ENCODE measurements at regions not wholly inside any gene's neighbourhood (a gene's known extent, or its start where the extent isn't known, plus 50 kb on each side); places are given as distances from the start of the nearest gene placed in this dataset.
"Not testable (repeated sequence)": the region's sequence is repeated elsewhere in the genome, so short reads cannot be mapped to it uniquely, and the experiment has no call there.

GRCh38 chr14:58730792-58731464 lies 93.2 kb downstream of the DACT1 start:
- DNase-seq = no peak

GRCh38 chr14:58731465-58732293 lies 93.9 kb downstream of the DACT1 start:
- DNase-seq = no peak

GRCh38 chr14:58732387-58732786 lies 94.6 kb downstream of the DACT1 start:
- DNase-seq = no peak

GRCh38 chr14:58733451-58734208 lies 95.9 kb downstream of the DACT1 start:
- DNase-seq = no peak

GRCh38 chr14:58735596-58735995 lies 97.8 kb downstream of the DACT1 start:
- no peak for DNase-seq

- no peak for DNase-seq
These were observed 98.8 kb downstream of the DACT1 start for GRCh38 chr14:58736606-58737005.

DNA sequence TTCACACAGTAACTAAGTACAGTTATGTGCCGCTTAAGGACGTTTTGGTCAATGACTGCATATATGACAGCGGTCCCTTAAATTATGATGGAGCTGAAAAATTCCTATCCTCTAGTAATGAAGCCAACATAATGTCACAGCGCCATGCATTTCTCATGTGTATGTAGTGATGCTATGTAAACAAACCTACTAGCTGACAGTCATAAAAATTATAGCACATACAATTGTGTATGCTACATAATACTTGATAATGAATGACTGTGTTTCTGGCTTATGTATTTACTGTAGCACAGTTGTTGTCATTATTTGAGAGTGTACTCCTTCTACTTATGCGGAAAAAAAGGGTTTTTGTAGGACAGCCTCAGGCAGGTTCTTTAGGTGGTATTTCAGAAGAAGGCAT lies 99.7 kb downstream of the DACT1 start:
- no peak for DNase-seq

DNA sequence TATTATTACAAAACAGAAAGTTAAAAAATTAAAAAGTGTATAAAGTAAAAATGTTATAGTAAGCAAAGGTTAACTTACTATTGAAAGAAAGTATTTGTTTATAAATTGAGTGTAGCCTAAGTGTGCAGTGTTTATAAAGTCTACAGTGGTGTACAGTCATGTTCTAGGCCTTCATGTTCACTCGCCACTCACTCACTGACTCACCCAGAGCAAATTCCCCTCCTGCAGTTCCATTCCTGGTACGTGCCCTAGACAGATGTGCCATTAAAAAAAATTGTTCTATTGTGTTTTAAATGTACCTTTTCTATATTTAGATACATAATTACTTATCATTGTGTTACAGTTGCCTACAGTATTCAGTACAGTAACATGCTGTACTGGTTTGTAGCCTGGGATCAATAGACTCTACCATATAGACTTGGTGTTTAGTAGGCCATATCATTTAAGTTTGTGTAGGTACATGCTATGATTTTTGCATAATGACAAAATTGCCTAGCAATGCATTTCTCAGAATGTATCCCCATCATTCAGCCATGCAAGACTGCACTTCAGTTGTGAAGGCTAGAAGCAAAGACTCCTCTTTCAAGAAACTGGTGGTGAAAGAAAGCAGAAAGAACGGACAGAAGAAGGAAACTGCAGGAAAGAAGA lies 100.6 kb downstream of the DACT1 start:
- DNase-seq = no peak

DNA sequence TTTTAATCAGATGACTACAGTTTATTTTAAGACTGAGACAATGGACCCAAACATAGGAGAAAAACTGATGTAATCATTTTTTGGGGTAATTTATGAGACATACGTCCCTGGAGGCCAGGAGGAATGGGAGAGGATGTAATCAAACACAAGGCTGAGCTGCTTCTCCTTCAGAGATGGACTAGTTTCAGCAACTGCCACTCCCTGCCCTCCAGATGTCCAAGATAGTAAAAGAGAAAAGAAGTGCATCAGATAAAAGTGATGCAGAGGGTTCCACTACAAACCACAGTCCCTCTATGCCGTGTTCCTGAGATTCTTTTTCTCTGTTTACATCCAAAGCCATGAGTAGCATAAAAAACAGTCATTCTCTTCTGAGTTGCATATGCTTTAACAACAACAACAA lies 101.1 kb downstream of the DACT1 start:
- DNase-seq = no peak

DNA sequence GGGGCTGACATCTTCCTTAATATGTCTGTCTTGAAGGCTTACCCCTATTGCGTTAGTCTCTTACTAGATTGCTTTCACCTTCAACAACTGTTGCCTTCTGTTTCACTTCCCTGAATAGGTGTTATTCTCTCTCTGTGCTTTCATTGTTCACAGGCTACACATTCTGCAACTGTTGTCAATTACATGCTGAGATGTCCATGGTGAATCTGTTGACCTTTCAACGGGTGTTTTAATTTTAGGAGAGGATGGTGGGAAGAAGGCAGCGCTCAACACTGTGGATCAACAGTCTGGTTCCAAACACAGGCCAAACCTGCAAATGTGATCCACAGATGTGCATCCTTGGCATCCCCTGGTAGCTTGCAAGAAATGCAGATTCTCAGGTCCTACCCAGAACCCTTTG lies 101.9 kb downstream of the DACT1 start:
- DNase-seq = peak in 1 of 51 donors; percentile 27

DNA sequence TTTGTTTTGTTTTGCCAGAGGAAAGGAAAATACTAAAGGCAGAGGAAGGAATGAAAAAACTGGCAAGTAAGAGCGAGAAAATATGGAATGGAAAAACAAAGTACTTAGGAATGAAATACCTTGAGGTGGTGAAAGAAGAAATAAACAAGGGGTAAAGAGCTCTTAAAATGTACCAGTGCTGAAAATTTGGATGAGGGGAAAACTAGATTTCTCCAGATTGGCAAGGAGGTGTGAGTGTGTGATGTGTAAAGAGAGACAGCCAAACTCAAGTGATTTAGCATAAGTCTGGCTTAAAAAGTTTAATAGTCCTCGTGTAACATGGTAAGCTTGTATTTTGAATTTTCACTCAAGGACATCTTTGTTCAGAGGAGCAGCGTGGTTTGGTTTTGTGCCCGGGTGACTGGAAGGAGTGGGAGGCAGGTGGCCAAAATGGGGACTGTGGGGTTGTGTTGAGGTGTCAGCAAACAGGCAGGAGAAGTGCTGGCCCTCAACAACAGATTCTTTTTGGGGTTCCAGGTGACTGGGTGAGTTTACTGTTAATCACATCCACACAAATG lies 102.7 kb downstream of the DACT1 start:
- peak in 31 of 51 donors; percentile 7 to 70 (median 30) for DNase-seq

GRCh38 chr14:58744801-58745394 lies 107.1 kb downstream of the DACT1 start:
- DNase-seq = no peak

GRCh38 chr14:58746261-58746660 lies 108.5 kb downstream of the DACT1 start:
- no peak for DNase-seq

DNA sequence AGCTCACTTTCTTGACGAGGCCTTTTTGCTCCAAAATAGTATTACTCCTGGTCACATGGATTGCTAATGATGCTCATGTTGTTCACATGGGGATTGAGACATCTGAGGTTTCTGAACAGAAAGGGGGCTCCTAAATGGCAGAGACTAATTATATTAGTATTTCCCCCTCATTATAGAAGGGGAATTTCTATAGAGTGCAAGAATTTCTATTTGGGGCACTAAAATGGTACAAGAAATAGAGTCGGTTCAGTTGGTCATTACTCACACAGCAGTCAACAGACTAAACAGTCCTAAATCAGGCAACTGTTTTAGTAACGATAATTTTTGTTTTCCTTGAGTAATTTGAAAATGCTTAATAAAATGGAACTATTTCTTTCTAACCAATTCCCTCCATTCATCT lies 108.9 kb downstream of the DACT1 start:
- no peak for DNase-seq

- peak in 3 of 51 donors; percentile 4 to 12 (median 10) for DNase-seq
These were observed 109.4 kb downstream of the DACT1 start for GRCh38 chr14:58747181-58747580.

DNA sequence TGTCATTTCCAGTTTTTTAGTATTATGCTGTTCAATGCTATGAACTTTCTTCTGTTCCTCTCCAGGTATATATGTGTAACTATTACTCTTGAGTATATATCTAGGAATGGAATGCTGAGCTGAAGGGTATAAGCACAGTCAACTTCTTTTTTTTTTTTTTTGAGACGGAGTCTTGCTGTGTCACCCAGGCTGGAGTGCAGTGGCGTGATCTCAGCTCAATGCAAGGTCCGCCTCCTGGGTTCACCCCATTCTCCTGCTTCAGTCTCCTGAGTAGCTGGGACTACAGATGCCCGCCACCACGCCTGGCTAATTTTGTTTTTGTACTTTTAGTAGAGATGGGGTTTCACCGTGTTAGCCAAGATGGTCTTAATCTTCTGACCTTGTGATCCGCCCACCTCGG lies 110.5 kb downstream of the DACT1 start:
- DNase-seq = not testable (repeated sequence)

- peak in 4 of 51 donors; percentile 6 to 20 (median 12) for DNase-seq
These were observed 111.4 kb downstream of the DACT1 start for GRCh38 chr14:58749066-58749669.

DNA sequence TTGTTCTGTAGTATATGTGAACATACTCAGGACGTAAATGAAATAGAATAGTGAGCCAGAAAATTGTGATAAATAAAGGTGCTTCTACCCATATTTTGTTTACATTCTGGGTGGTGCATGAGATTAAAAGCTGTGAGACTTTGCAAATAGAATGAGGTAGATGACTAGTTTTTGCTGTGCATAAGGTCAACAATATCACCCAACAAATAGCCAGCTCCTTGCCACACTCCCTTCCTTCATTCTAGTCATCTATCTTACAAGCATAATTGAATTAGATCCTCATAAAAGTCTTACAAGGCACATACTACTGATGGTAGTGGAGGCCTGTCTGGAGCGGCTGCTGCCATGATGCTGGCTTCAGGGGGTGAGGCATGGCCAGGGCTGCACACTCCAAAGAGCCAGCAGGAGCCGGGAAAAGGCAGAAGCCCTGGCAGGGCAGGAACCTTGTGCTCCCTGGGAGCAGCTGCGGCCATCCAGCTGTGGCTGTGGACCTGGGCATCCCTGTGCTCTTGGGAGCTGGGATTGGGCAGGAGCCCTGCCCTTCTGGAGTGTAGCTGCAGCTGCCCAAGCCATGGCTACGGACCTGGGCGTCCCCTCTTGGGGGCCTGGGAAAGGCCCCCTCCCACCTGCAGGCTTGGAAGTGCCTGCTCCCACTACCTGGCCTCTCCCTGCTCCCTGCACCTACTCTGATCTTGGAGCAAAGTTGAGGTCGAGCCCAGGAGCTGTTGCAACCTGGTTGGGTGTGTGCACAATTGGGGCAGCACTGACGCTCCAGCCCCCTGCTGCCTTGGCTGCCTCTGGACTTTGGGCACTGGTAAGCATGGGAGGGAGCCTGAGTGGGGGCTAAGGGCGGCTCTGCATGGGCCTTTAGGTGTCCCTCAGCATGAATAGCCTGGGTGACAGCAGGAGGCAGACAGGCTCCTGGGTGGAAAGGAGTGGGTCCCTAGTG lies 112.8 kb downstream of the DACT1 start:
- no peak for DNase-seq

- DNase-seq = no peak
These were observed 114.0 kb downstream of the DACT1 start for GRCh38 chr14:58751788-58752187.

Measured in hypothalamus (tissue), 51 donors.